ENCODE measurements at regions not wholly inside any gene's neighbourhood (a gene's known extent, or its start where the extent isn't known, plus 50 kb on each side); places are given as distances from the start of the nearest gene placed in this dataset.
"Not testable (repeated sequence)": the region's sequence is repeated elsewhere in the genome, so short reads cannot be mapped to it uniquely, and the experiment has no call there.

DNA sequence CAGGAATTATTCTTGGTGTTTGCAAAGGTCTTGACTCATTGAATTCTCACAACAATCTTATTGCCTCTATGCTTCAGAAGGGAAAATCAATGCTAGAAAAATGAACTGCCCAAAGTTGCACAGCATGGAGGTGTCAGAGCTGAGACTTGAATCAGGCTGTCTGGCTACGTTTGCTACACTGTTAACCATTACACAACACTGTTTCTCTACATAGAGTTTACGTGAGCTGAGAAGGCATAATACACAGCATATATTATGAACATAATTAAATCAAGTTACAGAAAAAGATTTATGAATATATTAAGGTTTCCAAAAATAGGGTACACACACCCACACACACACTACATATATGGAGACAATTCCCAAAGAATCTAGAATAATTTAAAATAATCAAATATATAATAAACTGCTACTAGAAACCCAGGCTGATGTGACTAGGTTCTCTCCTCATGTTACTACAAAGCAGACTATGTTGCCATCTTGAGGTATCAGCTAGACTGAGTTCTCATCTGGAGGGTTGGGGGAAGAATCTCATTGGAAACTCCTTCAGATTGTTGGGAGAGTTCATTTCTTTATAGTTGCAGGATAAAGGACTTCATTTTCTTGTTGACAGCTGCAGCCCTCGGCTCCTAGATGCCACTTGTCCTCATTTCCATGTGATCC is 1270.5 kb downstream of the ARAP2 start:
- H3K27ac Mint-ChIP-seq: no peak overlapping the region
- Histone ChIP-seq H3K4me1 (ENCODE audit: control insufficient read depth, insufficient read depth, low read length) (no peaks in the 10 kb centered on the region), H3K9me3 (ENCODE audit: control insufficient read depth, insufficient read depth, low read length) (no peaks in the 10 kb centered on the region), H3K4me3 (ENCODE audit: low read length) (no peak overlapping the region), H3K36me3 (ENCODE audit: control insufficient read depth, insufficient read depth, low read length) (no peaks in the 10 kb centered on the region), H3K27me3 (ENCODE audit: control insufficient read depth, insufficient read depth, low read length) (no peaks in the 10 kb centered on the region), H3K27ac (ENCODE audit: low read length) (no peak overlapping the region)
- H3K9me3 Mint-ChIP-seq: peaks cover 2 to 6% of the 10 kb centered on the region in 2 donors
- no peak for TF ChIP-seq CTCF (IDR thresholded peaks at IDR 0.05)
- DNase-seq (no peak), ATAC-seq (no peak)
- no peak overlapping the region for H3K4me3 Mint-ChIP-seq
- WGBS (ENCODE audit: insufficient coverage): 56% methylated on average over 2 of the region's 3 CpGs
- no peaks in the 10 kb centered on the region for H3K4me1 Mint-ChIP-seq
- no peaks in the 10 kb centered on the region for H3K36me3 Mint-ChIP-seq
- no peaks in the 10 kb centered on the region for H3K27me3 Mint-ChIP-seq (ENCODE audit: low read depth in 2 of 2)
- intact Hi-C loops (cut with micrococcal nuclease): no loop called here

- H3K4me3 Mint-ChIP-seq: no peak overlapping the region
- Histone ChIP-seq H3K4me3 (ENCODE audit: low read length) (no peak overlapping the region), H3K4me1 (ENCODE audit: control insufficient read depth, insufficient read depth, low read length) (no peaks in the 10 kb centered on the region), H3K27ac (ENCODE audit: low read length) (no peak overlapping the region), H3K9me3 (ENCODE audit: control insufficient read depth, insufficient read depth, low read length) (no peaks in the 10 kb centered on the region), H3K36me3 (ENCODE audit: control insufficient read depth, insufficient read depth, low read length) (no peaks in the 10 kb centered on the region), H3K27me3 (ENCODE audit: control insufficient read depth, insufficient read depth, low read length) (no peaks in the 10 kb centered on the region)
- no peaks in the 10 kb centered on the region for H3K27me3 Mint-ChIP-seq (ENCODE audit: low read depth in 2 of 2)
- ATAC-seq (no peak), DNase-seq (no peak)
- TF ChIP-seq CTCF (IDR thresholded peaks at IDR 0.05): no peak
- no peak overlapping the region for H3K27ac Mint-ChIP-seq
- intact Hi-C loops (cut with micrococcal nuclease): no loop called here
- H3K4me1 Mint-ChIP-seq: no peaks in the 10 kb centered on the region
- no peaks in the 10 kb centered on the region for H3K36me3 Mint-ChIP-seq
- H3K9me3 Mint-ChIP-seq: peaks cover 2 to 6% of the 10 kb centered on the region in 2 donors
Measured at GRCh38 chr4:34974313-34974680, 1270.0 kb downstream of the ARAP2 start.

GRCh38 chr4:35021222-35021621 is 1223.1 kb downstream of the ARAP2 start:
- WGBS (ENCODE audit: insufficient coverage): 96% methylated on average over 8 of the region's 8 CpGs
- not testable (repeated sequence) for H3K27me3 Mint-ChIP-seq (ENCODE audit: low read depth in 2 of 2)

DNA sequence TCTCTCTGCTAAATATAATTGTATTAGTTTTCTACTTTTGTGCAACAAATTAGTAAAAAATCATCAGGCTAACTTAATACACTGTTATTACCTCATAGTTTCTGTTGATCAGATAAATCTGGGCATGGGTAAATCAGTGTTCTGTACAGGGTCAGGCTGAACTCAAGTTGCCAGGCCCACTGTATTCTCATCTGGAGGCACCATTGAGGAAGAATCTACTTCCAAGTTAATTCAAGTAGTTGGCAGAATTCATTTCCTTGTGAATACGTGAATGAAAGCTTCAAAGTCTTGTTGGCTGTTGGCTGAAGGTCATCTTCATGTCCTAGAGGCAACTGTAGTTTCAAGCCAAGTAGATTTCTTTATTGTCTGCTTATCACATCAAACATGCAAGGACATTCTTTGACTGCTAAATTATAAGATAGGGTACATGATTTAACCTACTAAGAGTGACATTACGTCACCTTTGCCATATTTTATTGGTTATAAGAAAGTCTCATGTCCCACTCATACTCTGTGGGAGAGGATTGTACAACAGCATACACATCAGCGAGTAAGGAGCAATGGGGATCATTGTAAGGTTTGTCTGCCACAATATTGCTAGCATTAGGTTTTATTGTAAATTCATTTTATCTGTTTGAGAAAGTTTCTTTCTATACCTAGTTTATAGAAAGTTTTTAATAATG is 1219.0 kb downstream of the ARAP2 start:
- Mint-ChIP-seq H3K4me1 (no peaks in the 10 kb centered on the region), H3K27ac (no peak overlapping the region), H3K4me3 (no peak overlapping the region), H3K9me3 (peaks cover 17 to 26% of the 10 kb centered on the region in 2 donors), H3K27me3 (ENCODE audit: low read depth in 2 of 2) (no peaks in the 10 kb centered on the region), H3K36me3 (peaks cover 23% of the 10 kb centered on the region)
- H3K27me3 ChIP-seq (ENCODE audit: control insufficient read depth, insufficient read depth, low read length): no peaks in the 10 kb centered on the region
- H3K4me3 ChIP-seq (ENCODE audit: low read length): no peak overlapping the region
- TF ChIP-seq CTCF (IDR thresholded peaks at IDR 0.05): no peak
- no peak overlapping the region for H3K27ac ChIP-seq (ENCODE audit: low read length)
- intact Hi-C loops (cut with micrococcal nuclease): no loop called here
- no peaks in the 10 kb centered on the region for H3K36me3 ChIP-seq (ENCODE audit: control insufficient read depth, insufficient read depth, low read length)
- DNase-seq (no peak), ATAC-seq (no peak)
- WGBS (ENCODE audit: insufficient coverage): 62% methylated on average over 1 of the region's 3 CpGs
- H3K4me1 ChIP-seq (ENCODE audit: control insufficient read depth, insufficient read depth, low read length): no peaks in the 10 kb centered on the region
- H3K9me3 ChIP-seq (ENCODE audit: control insufficient read depth, insufficient read depth, low read length): no peaks in the 10 kb centered on the region

More at GRCh38 chr4:35021222-35021621, 1223.1 kb downstream of the ARAP2 start:
- H3K9me3 ChIP-seq (ENCODE audit: control insufficient read depth, insufficient read depth, low read length); H3K36me3 ChIP-seq (ENCODE audit: control insufficient read depth, insufficient read depth, low read length); H3K4me1 Mint-ChIP-seq; ATAC-seq; DNase-seq; intact Hi-C loops (cut with micrococcal nuclease); H3K4me3 ChIP-seq (ENCODE audit: low read length); H3K4me3 Mint-ChIP-seq; H3K27ac Mint-ChIP-seq; H3K4me1 ChIP-seq (ENCODE audit: control insufficient read depth, insufficient read depth, low read length); H3K27me3 ChIP-seq (ENCODE audit: control insufficient read depth, insufficient read depth, low read length); H3K27ac ChIP-seq (ENCODE audit: low read length): not testable (repeated sequence)
- peaks cover 23 to 31% of the 10 kb centered on the region in 2 donors for H3K9me3 Mint-ChIP-seq
- peaks cover 15% of the 10 kb centered on the region for H3K36me3 Mint-ChIP-seq

Measured in natural killer cell (primary cell).